Cardiac fibroblast (primary cell): ENCODE measurements at regions not wholly inside any gene's neighbourhood (a gene's known extent, or its start where the extent isn't known, plus 50 kb on each side); places are given as distances from the start of the nearest gene placed in this dataset.

Source experiments
- DNase-seq, 2 donors: peaks; one replicate each; pipeline versions ENCODE4 v3.0.0 to v3.0.0-alpha.2; 2010; ENCODE audit warnings: low read depth in 2 of 2
- H3K4me3 ChIP-seq, 2 donors: replicated peaks in 1 of 2; 1 replicate in 1 of 2; 2 replicates in 1 of 2; pipeline ENCODE4 v1.5.1; 2011; ENCODE audit warnings: low read depth in 2 of 2, low read length in 2 of 2, mild to moderate bottlenecking in 2 of 2, moderate library complexity in 1 of 2
- CTCF ChIP-seq: IDR thresholded peaks from one replicate; pipeline ENCODE4 v1.5.1; 2011; ENCODE audit warnings: low read depth, mild to moderate bottlenecking, low read length, inconsistent platforms

- no peak for TF ChIP-seq CTCF
- DNase-seq = no peak
- H3K4me3 ChIP-seq = no peak overlapping the region
Measured at GRCh38 chr14:101230851-101231550, 327.5 kb upstream of the RTL1 start.

- no peak for TF ChIP-seq CTCF
- no peak overlapping the region for H3K4me3 ChIP-seq
- no peak for DNase-seq
Measured at GRCh38 chr14:101231828-101232227, 328.3 kb upstream of the RTL1 start.

- H3K4me3 ChIP-seq = no peak overlapping the region
- no peak for DNase-seq
- TF ChIP-seq CTCF = no peak
Measured at GRCh38 chr14:101232340-101233020, 328.8 kb upstream of the DIO3 start.

- TF ChIP-seq CTCF = no peak
- no peak overlapping the region for H3K4me3 ChIP-seq
- no peak for DNase-seq
Measured at GRCh38 chr14:101233021-101233366, 328.3 kb upstream of the DIO3 start.

- DNase-seq = no peak
- no peak for TF ChIP-seq CTCF
- H3K4me3 ChIP-seq = no peak overlapping the region
Measured at GRCh38 chr14:101233391-101233790, 327.9 kb upstream of the DIO3 start.

GRCh38 chr14:101233808-101234207 is 327.5 kb upstream of the DIO3 start:
- no peak for TF ChIP-seq CTCF
- DNase-seq = no peak
- no peak overlapping the region for H3K4me3 ChIP-seq
